HCT116 (cell line): ENCODE measurements at regions not wholly inside any gene's neighbourhood (a gene's known extent, or its start where the extent isn't known, plus 50 kb on each side); places are given as distances from the start of the nearest gene placed in this dataset.

Experiments used
- ATAC-seq: fragments of 200-7000 bp; cut with Tn5 transposase; 2 replicates; pipeline ENCODE4 v1.9.1; 2020; ENCODE audit warnings: mild to moderate bottlenecking, moderate library complexity
- BruUV-seq: library from RNA; stranded (reverse); fragments of 400-500 nt; replicated peaks from 2 replicates; lab custom pipeline; 2021; lab: Mats Ljungman, UMichigan
- CTCF ChIA-PET: fragments of 300-600 bp; sonication (Branson Sonifier 250); formaldehyde crosslinking; loops from one replicate; lab custom pipeline; 2021; ENCODE audit warnings: antibody characterized with exemption; lab: Charles Lee
- POLR2A ChIA-PET: fragments of 300-600, 350-600 bp; sonication (Branson Sonifier 250); formaldehyde crosslinking; loops from one replicate; lab custom pipeline; 2021; ENCODE audit warnings: antibody characterized with exemption; lab: Charles Lee
- RAD21 ChIA-PET, 2 experiments: fragments of 300-600 bp; sonication (Branson Sonifier 250); formaldehyde crosslinking; loops; one replicate each; lab custom pipeline; 2023; ENCODE audit warnings: low total read pairs in 2 of 2; ENCODE audit not compliant: uncharacterized antibody in 2 of 2, unreplicated experiment in 2 of 2, low non-redundant PET in 1 of 2; lab: Charles Lee
- DNase-seq: peaks from one replicate; pipeline ENCODE4 v3.0.0-alpha.2; 2010; ENCODE audit warnings: low read depth, low spot score
- H2AFZ ChIP-seq: fragments of 200-600 bp; shearing (Covaris generic), sonication (generic); 2 replicates; pipeline ENCODE4 v1.6.1; 2017; ENCODE audit warnings: low read depth, mixed run types, mixed read lengths, antibody characterized with exemption, low read length; ENCODE audit not compliant: poor library complexity, severe bottlenecking
- H3K27ac ChIP-seq: 2 replicates; pipeline ENCODE4 v1.5.1; 2012; ENCODE audit warnings: low read depth, low read length
- H3K27me3 ChIP-seq: fragments of 200-600 bp; sonication (generic); 2 replicates; pipeline ENCODE4 v1.6.1; 2016; ENCODE audit warnings: mixed run types, low read length, mixed read lengths; ENCODE audit not compliant: insufficient read depth
- H3K36me3 ChIP-seq, 2 experiments: fragments of 200-500 bp in 1 of 2; fragments of 200-600 bp in 1 of 2; sonication (Bioruptor generic) in 1 of 2; sonication (generic) in 1 of 2; 2 replicates each; pipeline versions ENCODE4 v1.5.1 to v1.6.1; 2014 to 2016; ENCODE audit warnings: low read length in 2 of 2, inconsistent platforms in 1 of 2, mixed read lengths in 1 of 2, mixed run types in 1 of 2; ENCODE audit not compliant: insufficient read depth in 2 of 2, control insufficient read depth in 1 of 2
- H3K4me1 ChIP-seq, 2 experiments: fragments of 200-600 bp in 1 of 2; sonication (generic) in 1 of 2; 2 replicates each; pipeline versions ENCODE4 v1.5.1 to v1.6.1; 2012 to 2017; ENCODE audit warnings: low read length in 2 of 2, inconsistent platforms in 1 of 2, mild to moderate bottlenecking in 1 of 2, mixed read lengths in 1 of 2, mixed run types in 1 of 2, moderate library complexity in 1 of 2; ENCODE audit not compliant: insufficient read depth in 2 of 2, control insufficient read depth in 1 of 2
- H3K4me2 ChIP-seq: fragments of 200-600 bp; sonication (generic); 2 replicates; pipeline ENCODE4 v1.6.1; 2017; ENCODE audit warnings: mixed run types, low read length, mixed read lengths
- H3K4me3 ChIP-seq, 2 experiments: fragments of 200-600 bp in 1 of 2; sonication (generic) in 1 of 2; replicated peaks in 1 of 2; 2 replicates each; pipeline ENCODE4 v1.5.1; 2011 to 2016; ENCODE audit warnings: low read length in 2 of 2, control low read depth in 1 of 2, low read depth in 1 of 2, mild to moderate bottlenecking in 1 of 2, mixed read lengths in 1 of 2, mixed run types in 1 of 2
- H3K79me2 ChIP-seq: fragments of 200-600 bp; sonication (generic); 2 replicates; pipeline ENCODE4 v1.6.1; 2017; ENCODE audit warnings: mild to moderate bottlenecking, mixed run types, low read length, moderate library complexity, mixed read lengths; ENCODE audit not compliant: insufficient read depth
- H3K9ac ChIP-seq: fragments of 200-600 bp; sonication (generic); 2 replicates; pipeline ENCODE4 v1.6.1; 2016; ENCODE audit warnings: low read length, mixed read lengths
- H3K9me2 ChIP-seq: fragments of 200-600 bp; sonication (generic), shearing (Covaris generic); 2 replicates; pipeline ENCODE4 v1.6.1; 2017; ENCODE audit warnings: mixed run types, mild to moderate bottlenecking, moderate library complexity; ENCODE audit not compliant: insufficient read depth
- H3K9me3 ChIP-seq, 2 experiments: fragments of 200-500 bp in 1 of 2; fragments of 200-600 bp in 1 of 2; sonication (Bioruptor generic) in 1 of 2; sonication (generic) in 1 of 2; 2 replicates each; pipeline ENCODE4 v1.6.1; 2014 to 2017; ENCODE audit warnings: low read length in 2 of 2, mixed read lengths in 2 of 2, inconsistent platforms in 1 of 2, low read depth in 1 of 2, mild to moderate bottlenecking in 1 of 2, mixed run types in 1 of 2, moderate library complexity in 1 of 2; ENCODE audit not compliant: control insufficient read depth in 1 of 2, insufficient read depth in 1 of 2
- H4K20me1 ChIP-seq: fragments of 200-600 bp; sonication (generic), shearing (Covaris generic); 2 replicates; pipeline ENCODE4 v1.6.1; 2017; ENCODE audit warnings: mixed run types, mild to moderate bottlenecking, moderate library complexity; ENCODE audit not compliant: insufficient read depth
- CEBPB ChIP-seq: IDR thresholded peaks from 2 replicates; pipeline ENCODE4 v1.6.1; 2012; ENCODE audit warnings: low read depth
- EZH2 ChIP-seq: fragments of 200-600 bp; sonication (generic); IDR thresholded peaks from 2 replicates; pipeline ENCODE4 v1.6.1; 2017; ENCODE audit warnings: antibody characterized with exemption, mixed run types
- FOSL1 ChIP-seq: IDR thresholded peaks from 2 replicates; pipeline ENCODE4 v1.6.1; 2012; ENCODE audit warnings: low read depth
- SRF ChIP-seq: IDR thresholded peaks from 2 replicates; pipeline ENCODE4 v1.6.1; 2012; ENCODE audit warnings: low read depth
- intact Hi-C: fragments of 100-400 bp; cut with micrococcal nuclease; formaldehyde crosslinking; loops from 2 replicates; pipeline ENCODE4 v1.10.0; 2022
- TF ChIP-seq, protein P1 (sequence below): IDR thresholded peaks from 2 replicates; pipeline ENCODE4 v1.6.1; 2011; ENCODE audit warnings: mild to moderate bottlenecking, low read length, moderate library complexity; ENCODE audit not compliant: insufficient replicate concordance; ENCODE audit errors: extremely low read depth
- TF ChIP-seq, protein P2 (sequence below), 3 experiments: fragments of 200-600 bp in 1 of 3; sonication (generic) in 1 of 3; IDR thresholded peaks in 2 of 3; conservative IDR thresholded peaks in 1 of 3; 2 replicates each; pipeline ENCODE4 v1.5.1; 2012 to 2017; ENCODE audit warnings: low read depth in 2 of 3, low read length in 2 of 3, antibody characterized with exemption in 1 of 3, borderline replicate concordance in 1 of 3, control low read depth in 1 of 3, mild to moderate bottlenecking in 1 of 3, mixed read lengths in 1 of 3, mixed run types in 1 of 3, moderate library complexity in 1 of 3; ENCODE audit not compliant: insufficient read depth in 1 of 3
- TF ChIP-seq, protein P3 (sequence below): IDR thresholded peaks from 2 replicates; pipeline ENCODE4 v1.6.1; 2012

DNA sequence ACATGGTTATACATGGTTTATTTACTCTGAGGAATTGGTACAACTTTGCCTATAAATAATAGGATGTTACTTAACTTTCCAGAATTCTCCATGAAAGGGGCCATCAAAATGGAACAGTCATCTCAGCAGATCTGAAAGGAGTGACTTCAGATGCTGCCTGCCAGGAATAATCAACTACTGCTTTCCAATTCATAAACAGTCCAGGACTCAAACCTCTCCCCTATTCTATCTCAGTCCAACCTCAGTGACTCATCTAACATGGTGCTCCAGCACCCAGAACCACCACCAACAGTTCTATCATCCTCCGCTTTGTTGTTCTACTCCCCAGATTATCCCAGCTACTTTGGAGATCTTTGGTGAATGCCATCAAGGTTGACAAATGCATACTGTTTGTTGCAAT is 221.5 kb upstream of the MPDZ start:
- Histone ChIP-seq H3K27me3 (no peaks in the 10 kb centered on the region), H3K9me2 (no peaks in the 10 kb centered on the region), H3K9me3 (no peaks in the 10 kb centered on the region; a peak in 1 of 4 replicates), H3K9ac (no peak overlapping the region), H3K4me1 (no peaks in the 10 kb centered on the region), H3K4me2 (no peak overlapping the region), H4K20me1 (no peaks in the 10 kb centered on the region; the same call in 1 of the 2 replicates), H3K36me3 (no peaks in the 10 kb centered on the region), H2AFZ (no peak overlapping the region), H3K4me3 (no peak overlapping the region), H3K79me2 (no peaks in the 10 kb centered on the region), H3K27ac (no peak overlapping the region)
- TF ChIP-seq, protein P1, sequence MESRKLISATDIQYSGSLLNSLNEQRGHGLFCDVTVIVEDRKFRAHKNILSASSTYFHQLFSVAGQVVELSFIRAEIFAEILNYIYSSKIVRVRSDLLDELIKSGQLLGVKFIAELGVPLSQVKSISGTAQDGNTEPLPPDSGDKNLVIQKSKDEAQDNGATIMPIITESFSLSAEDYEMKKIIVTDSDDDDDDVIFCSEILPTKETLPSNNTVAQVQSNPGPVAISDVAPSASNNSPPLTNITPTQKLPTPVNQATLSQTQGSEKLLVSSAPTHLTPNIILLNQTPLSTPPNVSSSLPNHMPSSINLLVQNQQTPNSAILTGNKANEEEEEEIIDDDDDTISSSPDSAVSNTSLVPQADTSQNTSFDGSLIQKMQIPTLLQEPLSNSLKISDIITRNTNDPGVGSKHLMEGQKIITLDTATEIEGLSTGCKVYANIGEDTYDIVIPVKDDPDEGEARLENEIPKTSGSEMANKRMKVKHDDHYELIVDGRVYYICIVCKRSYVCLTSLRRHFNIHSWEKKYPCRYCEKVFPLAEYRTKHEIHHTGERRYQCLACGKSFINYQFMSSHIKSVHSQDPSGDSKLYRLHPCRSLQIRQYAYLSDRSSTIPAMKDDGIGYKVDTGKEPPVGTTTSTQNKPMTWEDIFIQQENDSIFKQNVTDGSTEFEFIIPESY, result no peak
- TF ChIP-seq FOSL1, result no peak
- TF ChIP-seq EZH2, result no peak
- TF ChIP-seq, protein P2, sequence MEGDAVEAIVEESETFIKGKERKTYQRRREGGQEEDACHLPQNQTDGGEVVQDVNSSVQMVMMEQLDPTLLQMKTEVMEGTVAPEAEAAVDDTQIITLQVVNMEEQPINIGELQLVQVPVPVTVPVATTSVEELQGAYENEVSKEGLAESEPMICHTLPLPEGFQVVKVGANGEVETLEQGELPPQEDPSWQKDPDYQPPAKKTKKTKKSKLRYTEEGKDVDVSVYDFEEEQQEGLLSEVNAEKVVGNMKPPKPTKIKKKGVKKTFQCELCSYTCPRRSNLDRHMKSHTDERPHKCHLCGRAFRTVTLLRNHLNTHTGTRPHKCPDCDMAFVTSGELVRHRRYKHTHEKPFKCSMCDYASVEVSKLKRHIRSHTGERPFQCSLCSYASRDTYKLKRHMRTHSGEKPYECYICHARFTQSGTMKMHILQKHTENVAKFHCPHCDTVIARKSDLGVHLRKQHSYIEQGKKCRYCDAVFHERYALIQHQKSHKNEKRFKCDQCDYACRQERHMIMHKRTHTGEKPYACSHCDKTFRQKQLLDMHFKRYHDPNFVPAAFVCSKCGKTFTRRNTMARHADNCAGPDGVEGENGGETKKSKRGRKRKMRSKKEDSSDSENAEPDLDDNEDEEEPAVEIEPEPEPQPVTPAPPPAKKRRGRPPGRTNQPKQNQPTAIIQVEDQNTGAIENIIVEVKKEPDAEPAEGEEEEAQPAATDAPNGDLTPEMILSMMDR (IDR thresholded peaks at IDR 0.05 in 2 of 3, conservative IDR thresholded peaks at IDR 0.05 in 1 of 3; ENCODE audit: borderline replicate concordance in 1 of 3, insufficient read depth in 1 of 3, low read depth in 2 of 3, low read length in 2 of 3), result no peak
- no peak for TF ChIP-seq SRF
- TF ChIP-seq, protein P3, sequence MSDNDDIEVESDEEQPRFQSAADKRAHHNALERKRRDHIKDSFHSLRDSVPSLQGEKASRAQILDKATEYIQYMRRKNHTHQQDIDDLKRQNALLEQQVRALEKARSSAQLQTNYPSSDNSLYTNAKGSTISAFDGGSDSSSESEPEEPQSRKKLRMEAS, result no peak
- TF ChIP-seq CEBPB, result no peak
- no peak for DNase-seq
- intact Hi-C loops, result no loop called here
- ChIA-PET POLR2A (no interaction called here), CTCF (no interaction called here), RAD21 (no interaction called here)
- no peak for ATAC-seq
- no TSS peak for BruUV-seq
